Fibroblast of the aortic adventitia (primary cell): ENCODE measurements at regions not wholly inside any gene's neighbourhood (a gene's known extent, or its start where the extent isn't known, plus 50 kb on each side); places are given as distances from the start of the nearest gene placed in this dataset.

Source experiments
- DNase-seq: peaks from one replicate; pipeline ENCODE4 v3.0.0-alpha.2; 2010; ENCODE audit warnings: low read depth
- H3K4me3 ChIP-seq: 2 replicates; pipeline ENCODE4 v1.5.1; 2011; ENCODE audit warnings: low read depth, mild to moderate bottlenecking, control low read depth, low read length, moderate library complexity
- CTCF ChIP-seq: IDR thresholded peaks from 2 replicates; pipeline ENCODE4 v1.5.1; 2011; ENCODE audit warnings: mild to moderate bottlenecking, low read length, control low read depth, inconsistent platforms; ENCODE audit not compliant: insufficient read depth

- no peak for TF ChIP-seq CTCF
- peak; percentile 80 for DNase-seq
- H3K4me3 ChIP-seq, result no peak overlapping the region
Measured at GRCh38 chr12:81022531-81022930, 55.3 kb upstream of the ACSS3 start.

GRCh38 chr12:81021834-81022233 lies 56.0 kb upstream of the ACSS3 start:
- TF ChIP-seq CTCF, result no peak
- peak; percentile 68 for DNase-seq
- no peak overlapping the region for H3K4me3 ChIP-seq

GRCh38 chr12:81021131-81021748 lies 56.6 kb upstream of the ACSS3 start:
- peak; percentile 1 for DNase-seq
- TF ChIP-seq CTCF, result no peak
- H3K4me3 ChIP-seq, result no peak overlapping the region

- DNase-seq, result no peak
- no peak overlapping the region for H3K4me3 ChIP-seq
- TF ChIP-seq CTCF, result no peak
Measured at GRCh38 chr12:81017792-81018191, 60.1 kb upstream of the ACSS3 start.

- TF ChIP-seq CTCF, result no peak
- H3K4me3 ChIP-seq, result no peak overlapping the region
- DNase-seq, result no peak
Measured at GRCh38 chr12:81015510-81015909, 62.4 kb upstream of the ACSS3 start.

GRCh38 chr12:81010641-81011040 lies 67.2 kb upstream of the ACSS3 start:
- no peak overlapping the region for H3K4me3 ChIP-seq
- TF ChIP-seq CTCF, result no peak
- peak; percentile 1 for DNase-seq

- TF ChIP-seq CTCF, result no peak
- no peak overlapping the region for H3K4me3 ChIP-seq
- no peak for DNase-seq
Measured at GRCh38 chr12:81005606-81006005, 67.9 kb upstream of the LIN7A start.
